NCI-H748 (cell line): ENCODE measurements at regions not wholly inside any gene's neighbourhood (a gene's known extent, or its start where the extent isn't known, plus 50 kb on each side); places are given as distances from the start of the nearest gene placed in this dataset.
"Not testable (repeated sequence)": the region's sequence is repeated elsewhere in the genome, so short reads cannot be mapped to it uniquely, and the experiment has no call there.

Source experiments
- DNase-seq: peaks from one replicate; lab custom pipeline; 2025; ENCODE audit not compliant: unreplicated experiment; lab: John Stamatoyannopoulos, UW

DNA sequence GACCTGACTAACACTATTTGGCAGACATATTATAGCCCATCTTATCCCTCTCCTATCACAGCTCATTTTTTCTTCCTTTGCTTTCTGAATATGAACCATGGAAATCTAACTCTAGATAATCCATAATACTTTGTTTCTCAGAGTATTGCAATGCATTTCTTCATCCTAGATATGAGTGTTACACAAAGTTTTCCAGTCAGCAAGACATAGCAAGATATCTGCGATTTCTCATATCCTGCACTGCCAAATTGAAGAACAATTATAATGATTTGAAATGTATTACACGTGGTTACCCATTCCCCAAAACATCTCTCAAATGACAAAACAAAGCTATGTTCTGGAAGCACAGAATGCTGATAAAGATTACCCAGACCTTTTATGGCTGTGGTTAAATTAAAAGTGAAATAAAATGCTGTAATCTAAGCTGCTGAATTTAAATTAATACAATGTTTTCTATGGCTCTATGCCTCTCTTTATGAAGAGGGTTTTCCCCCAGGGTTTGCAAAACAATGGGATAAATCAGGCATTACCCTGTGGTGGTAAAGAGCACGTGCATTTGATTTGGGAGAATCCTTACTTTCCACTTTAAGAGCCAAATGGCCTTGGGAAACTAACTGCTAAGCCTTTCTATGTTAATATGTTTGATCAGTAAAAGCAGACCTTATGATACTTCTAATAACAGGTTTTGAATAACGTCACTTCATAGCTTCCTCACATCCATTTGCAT, 1291.0 kb upstream of the CNTN5 start:
- DNase-seq = peak; percentile 10

DNA sequence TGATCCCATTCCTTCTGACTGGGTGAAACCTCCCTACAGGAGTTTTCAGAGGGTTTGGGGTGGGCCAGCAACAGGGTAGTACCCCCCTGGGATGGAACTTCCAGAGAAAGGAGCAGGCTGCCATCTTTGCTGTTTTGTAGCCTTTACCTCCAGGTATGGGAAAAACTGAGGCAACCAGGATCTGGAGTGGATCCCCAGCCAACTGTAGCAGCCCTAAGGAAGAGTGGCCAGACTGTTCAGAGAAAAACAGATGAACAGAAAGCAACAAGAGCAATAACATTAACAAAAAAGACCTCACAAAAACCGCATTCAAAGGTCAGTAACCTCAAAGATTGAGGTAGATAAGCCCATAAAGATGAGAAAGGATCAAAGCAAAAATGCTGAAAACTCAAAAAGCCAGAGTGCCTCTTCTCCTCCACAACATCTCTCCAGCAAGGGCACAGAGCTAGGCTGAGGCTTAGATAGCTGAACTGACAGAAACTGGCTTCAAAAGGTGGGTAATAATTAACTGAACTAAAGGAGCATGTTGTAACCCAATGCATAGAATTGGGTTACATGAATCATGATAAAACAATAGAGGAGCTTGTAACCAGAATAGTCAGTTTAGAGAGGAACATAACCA, 1288.6 kb upstream of the CNTN5 start:
- no peak for DNase-seq

DNA sequence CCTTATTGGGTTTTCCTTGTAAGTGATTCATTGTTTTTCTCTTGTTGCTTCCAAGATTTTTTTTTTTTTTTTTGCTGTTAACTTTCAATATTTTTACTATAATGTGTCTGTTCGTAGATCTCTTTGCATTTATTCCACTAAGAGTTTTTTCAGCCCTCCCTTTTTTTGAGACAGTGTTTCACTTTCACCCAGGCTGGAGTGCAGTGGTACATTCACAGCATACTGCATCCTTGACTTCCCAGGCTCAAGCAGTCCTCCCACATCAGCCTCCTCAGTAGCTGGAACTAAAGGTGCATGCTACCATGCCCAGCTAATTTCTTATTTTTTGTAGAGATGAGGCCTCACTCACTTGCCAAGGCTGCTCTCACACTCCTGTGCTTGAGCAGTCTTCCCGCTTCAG, 1282.0 kb upstream of the CNTN5 start:
- DNase-seq = no peak

DNA sequence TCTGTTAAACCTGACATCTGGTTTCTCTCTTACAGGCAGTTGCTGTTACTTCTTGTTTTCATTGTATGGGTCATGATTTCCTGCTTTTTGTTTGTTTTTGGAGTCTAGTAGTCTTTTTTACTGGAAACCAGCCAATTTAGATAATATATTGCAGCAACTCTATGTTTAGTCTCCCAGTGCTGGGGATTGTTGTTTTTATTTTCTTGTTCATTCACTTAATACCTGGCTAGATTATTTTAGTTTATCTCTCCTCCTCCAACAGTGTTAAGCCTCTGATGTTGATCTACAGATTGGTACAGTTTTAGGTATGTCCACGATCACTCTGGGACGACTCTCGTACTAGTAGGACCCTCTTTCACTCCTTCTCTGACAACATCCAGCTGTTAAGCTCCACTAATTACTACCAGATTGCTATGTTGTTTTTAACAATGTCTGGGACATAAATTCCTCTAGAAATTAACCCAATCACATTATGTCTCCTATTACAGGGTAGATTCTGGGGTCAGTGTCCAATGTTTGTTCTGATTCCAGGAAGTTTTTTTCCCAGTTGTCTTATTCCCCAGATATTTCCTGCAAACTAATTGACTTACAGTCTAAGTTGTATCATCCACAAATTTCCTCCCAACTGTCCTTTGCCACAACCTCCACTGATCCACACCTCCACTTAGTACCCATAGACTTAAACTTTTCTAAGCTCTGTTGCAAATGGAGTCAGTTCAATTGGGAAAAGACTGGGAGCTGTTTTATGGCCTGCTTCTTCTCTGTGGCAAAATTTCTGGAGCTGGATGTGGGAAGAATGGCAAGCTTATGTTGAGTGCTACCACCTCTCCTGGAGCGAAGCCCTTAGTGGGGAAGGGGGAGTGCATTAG, 1280.6 kb upstream of the CNTN5 start:
- DNase-seq = peak; percentile 54

DNA sequence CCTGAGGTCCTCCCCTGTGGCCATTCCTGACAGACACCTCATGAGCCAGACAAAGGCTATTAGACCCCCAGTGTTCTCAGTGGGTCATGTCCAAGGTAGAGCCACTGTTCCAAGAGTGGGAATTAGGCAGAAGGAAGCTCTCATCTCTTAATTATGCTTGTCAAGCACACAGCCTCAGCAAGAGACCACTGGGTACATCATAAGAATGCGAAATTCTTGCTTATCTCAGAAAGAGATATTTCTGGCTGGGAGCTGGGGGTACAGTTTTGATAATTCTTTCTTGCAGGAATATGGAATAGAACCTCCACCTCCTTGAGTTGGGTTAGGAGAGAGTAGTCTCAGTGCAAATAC, 1280.0 kb upstream of the CNTN5 start:
- DNase-seq = no peak

- no peak for DNase-seq
Observed at GRCh38 chr11:97742717-97743116, 1278.0 kb upstream of the CNTN5 start.

DNA sequence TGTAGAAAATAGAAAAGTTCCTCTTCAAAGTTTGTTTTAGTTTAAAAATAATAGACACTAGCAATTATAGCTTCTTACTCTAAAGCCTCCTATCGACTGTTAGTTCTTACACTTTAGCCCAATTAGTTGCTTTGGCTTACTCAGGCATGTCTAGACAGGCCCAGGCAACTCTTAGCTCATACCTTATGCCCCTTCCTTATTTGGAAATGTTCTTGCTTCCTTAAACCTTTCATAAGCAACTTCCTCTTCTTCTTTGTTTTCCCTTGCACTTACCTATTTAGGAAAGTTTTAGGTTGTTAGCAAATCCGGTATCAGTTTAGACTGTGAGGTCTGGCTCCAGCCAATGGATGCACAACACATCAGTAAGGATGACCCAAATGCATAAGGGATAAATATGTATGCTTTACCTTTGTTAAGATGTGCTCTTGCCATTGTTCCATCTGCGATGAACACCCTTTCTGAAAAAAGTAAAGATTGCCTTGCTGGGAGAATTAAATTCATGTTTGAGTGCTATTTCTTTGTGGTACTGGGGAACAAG, 1277.5 kb upstream of the CNTN5 start:
- DNase-seq = peak; percentile 29

GRCh38 chr11:97745515-97746050, 1275.2 kb upstream of the CNTN5 start:
- no peak for DNase-seq

GRCh38 chr11:97746818-97747217, 1273.9 kb upstream of the CNTN5 start:
- DNase-seq = peak; percentile 53

DNA sequence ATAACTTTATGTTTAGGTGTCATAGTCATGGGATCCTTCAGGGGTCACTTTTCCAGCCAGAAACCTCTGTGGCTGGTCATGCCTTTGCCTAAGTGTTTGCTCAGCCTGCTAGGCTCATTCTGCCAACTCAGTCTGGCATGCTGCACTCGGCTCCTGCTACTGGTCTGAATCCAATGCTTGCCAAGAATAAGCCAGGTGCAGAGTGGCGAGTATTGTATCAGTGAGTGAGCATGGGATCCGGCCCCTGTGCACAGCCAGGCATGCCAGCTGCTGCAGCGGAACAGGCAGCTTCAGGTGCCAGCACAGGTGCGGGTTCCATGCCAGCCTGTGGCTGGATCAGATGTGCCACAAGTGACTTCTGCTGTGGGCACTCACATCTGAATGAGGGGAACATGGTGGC, 1269.3 kb upstream of the CNTN5 start:
- DNase-seq = no peak

DNA sequence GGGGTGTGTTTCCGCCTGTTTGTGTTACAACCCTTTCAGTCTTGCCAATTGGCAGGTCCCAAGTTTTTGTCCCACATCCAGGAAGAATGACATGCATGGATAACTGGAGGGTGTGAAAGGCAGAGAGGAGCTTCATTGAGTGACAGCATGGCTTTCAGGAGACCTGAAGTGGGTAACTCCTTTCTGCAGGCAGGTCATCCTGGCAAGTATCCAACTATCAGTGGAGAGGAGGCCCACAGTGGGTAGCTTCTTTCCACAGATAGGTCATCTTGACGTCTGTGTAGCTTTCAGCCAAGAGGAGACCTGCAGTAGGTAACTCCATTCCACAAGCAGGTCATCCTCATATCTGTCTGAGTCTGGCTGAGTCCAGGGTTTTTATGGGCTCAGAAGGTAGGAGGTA, 1268.8 kb upstream of the CNTN5 start:
- no peak for DNase-seq

DNA sequence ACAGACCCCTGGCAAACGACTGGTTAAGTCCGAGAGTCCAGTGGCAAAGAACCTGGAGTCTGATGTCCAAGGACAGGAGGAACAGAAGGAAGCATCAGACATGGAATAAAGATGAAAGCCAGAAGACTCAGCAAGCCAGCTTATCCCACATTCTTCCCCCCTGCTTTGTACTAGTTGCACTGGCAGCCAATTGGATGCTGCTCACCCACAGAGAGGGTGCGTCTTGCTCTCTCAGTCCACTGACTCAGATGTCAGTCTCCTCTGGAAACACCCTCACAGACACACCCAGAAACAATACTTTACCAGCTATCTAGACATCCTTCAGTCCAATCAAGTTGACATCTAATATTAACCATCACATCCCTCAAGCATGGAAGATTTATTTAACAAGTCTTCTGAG, 1265.8 kb upstream of the CNTN5 start:
- DNase-seq = no peak

DNA sequence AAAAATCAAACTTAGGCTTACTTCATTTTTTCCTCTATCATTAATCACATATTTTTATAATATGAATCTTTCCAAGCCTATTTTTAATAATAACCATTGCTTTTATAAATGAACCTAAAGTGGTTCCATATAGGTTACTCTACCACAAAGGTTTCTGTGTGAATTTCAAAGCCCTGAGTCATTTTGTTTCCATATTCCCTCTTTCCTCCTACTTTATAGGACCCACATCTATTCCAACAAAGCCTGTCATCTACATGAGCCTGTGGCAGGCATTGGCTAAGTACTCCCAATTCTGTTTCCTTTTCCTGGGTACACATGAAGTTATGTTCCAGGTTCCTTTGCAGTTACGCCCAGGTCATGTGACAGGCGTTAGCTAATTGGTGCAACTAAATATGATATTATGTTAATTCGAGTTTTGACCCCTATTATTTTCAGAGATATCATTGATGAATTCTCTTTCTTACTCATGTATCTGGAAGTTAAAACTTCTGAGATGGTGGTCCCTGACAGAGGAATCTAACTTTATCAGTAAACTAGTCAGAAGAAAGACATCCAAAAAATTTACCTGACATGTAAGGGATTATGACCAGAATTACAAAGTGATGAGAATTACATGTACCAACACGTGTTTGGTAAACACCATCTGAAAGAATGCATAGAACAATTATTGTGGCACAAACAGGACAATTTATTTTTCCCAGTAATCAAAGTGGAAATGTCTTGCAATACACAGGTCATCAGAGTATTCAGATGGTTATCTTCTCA, 1264.0 kb upstream of the CNTN5 start:
- DNase-seq = no peak

DNA sequence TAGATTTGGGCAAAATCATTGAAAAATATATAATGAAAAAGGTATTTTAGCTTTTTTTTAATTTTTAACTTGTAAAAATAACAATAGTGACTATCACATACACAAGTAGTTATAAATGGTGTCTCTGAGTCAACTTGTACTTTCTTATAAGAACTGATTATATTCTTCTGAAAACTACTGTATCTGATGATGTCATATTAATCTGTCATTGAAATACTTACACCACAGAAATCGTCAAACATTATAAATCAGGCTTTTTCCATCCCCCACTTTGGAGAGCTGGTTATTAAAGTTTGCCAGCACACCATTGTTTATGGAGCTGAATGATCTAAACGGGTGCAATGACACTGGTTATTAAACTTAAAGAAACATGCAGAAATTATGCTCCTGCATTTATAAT, 1259.6 kb upstream of the CNTN5 start:
- DNase-seq = no peak

DNA sequence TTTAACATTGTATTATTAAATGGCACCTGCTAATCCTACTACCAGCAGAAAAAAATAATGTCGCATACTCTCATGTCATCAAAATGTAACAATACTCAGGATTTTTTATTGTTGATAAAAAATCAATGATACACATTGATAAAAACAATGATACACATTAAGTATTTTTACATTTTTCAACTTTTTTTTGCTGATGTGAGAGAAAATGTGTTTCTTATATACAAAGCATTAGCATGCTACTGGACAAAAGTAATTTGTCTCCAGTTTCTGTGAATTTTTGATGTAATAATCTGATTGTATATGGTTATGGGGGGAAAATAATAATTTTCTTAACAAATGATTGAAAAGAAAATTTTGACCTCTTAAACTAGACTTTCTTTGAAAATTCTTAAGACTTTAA, 1256.6 kb upstream of the CNTN5 start:
- DNase-seq = no peak

DNA sequence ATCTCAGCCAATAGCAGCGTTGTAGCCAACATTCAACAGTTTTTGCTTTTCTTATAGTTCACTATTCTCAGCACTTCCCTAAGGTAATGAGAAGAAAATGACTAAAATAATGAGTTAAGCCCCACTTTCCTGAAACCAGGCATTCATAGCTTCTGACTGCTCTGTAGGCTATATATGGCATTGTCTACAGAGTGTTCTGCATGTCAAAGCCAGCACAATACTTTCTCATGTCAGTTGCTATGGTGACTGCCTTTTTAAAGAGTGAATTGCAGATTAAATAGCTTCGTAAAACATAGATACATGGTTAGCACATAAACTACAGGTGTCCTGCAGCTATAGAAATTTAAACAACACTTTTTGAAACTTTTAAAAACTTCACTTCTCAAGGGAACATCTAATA, 1256.1 kb upstream of the CNTN5 start:
- peak; percentile 33 for DNase-seq

DNA sequence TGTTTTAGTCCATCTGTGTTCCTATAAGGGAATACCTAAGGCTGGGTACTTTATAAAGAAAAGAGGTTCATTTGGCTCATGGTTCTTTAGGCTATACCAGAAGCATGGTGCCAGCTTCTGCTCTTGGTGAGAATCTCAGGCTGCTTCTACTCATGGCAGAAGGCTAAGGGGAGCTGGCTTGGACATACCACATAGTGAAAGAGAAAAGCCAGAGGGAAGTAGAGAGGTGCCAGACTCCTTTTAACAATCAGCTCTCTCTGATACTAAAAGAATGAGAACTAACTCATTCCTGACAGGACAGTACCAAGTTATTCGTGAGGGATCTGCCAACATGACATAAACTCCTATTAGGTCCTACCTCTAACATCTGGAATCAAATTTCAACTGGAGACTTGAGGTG, 1250.2 kb upstream of the CNTN5 start:
- no peak for DNase-seq

- DNase-seq = no peak
Observed at GRCh38 chr11:97772705-97773104, 1248.0 kb upstream of the CNTN5 start.

DNA sequence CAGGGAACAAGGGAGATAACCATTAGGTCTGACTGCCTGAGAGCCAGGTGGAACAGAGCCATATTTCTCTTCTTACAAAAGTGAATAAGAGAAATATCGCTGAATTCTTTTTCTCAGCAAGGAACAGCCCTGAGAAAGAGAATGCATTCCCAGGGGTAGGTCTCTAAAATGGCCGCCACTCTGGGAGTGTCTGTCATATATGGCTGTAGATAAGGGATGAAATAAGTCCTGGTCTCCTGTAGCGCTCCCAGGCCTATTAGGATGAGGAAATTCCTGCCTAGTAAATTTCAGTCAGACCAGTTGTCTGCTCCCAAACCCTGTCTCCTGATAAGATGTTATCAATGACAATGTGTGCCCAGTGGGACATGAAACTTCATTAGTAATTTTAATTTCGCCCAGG, 1236.4 kb upstream of the CNTN5 start:
- DNase-seq = not testable (repeated sequence)

GRCh38 chr11:97786961-97787360, 1233.8 kb upstream of the CNTN5 start:
- DNase-seq = peak; percentile 12

- no peak for DNase-seq
Observed at GRCh38 chr11:97794876-97795275, 1225.9 kb upstream of the CNTN5 start.
